Sigmoid colon (tissue), 6 donors: ENCODE measurements at regions not wholly inside any gene's neighbourhood (a gene's known extent, or its start where the extent isn't known, plus 50 kb on each side); places are given as distances from the start of the nearest gene placed in this dataset.
"Not testable (repeated sequence)": the region's sequence is repeated elsewhere in the genome, so short reads cannot be mapped to it uniquely, and the experiment has no call there.

ENCODE experiments used
- DNase-seq: peaks from one replicate; pipeline ENCODE4 v3.0.0-alpha.2; 2019
- H3K27ac ChIP-seq, 4 donors: fragments of 200-600 bp; sonication (generic); one replicate each; pipeline ENCODE4 v1.5.1; 2016 to 2019; ENCODE audit warnings: mild to moderate bottlenecking in 1 of 4
- H3K27me3 ChIP-seq, 3 donors: fragments of 200-600 bp; sonication (generic); one replicate each; pipeline ENCODE4 v1.5.1; 2019; ENCODE audit warnings: mild to moderate bottlenecking in 1 of 3
- H3K36me3 ChIP-seq, 4 donors: fragments of 200-600 bp; sonication (generic); one replicate each; pipeline ENCODE4 v1.5.1; 2016 to 2019
- H3K4me1 ChIP-seq, 4 donors: fragments of 200-600 bp; sonication (generic); one replicate each; pipeline ENCODE4 v1.5.1; 2017 to 2019
- H3K4me3 ChIP-seq, 4 donors: fragments of 200-600 bp; sonication (generic); one replicate each; pipeline ENCODE4 v1.5.1; 2017 to 2019; ENCODE audit warnings: mild to moderate bottlenecking in 2 of 4, moderate library complexity in 1 of 4
- H3K9me3 ChIP-seq, 4 donors: fragments of 200-600 bp in 3 of 4; sonication (generic) in 3 of 4; one replicate each; pipeline versions ENCODE4 v1.5.1 to v1.6.1; 2013 to 2019
- EP300 ChIP-seq, 4 donors: sonication (generic); formaldehyde crosslinking; IDR thresholded peaks; one replicate each; pipeline ENCODE4 v1.6.1; 2017; ENCODE audit warnings: antibody characterized with exemption in 4 of 4
- POLR2A ChIP-seq, 2 donors: fragments of 450-650 bp; IDR thresholded peaks; one replicate each; pipeline ENCODE4 v1.6.1; 2016; ENCODE audit warnings: antibody characterized with exemption in 2 of 2, mild to moderate bottlenecking in 2 of 2, moderate library complexity in 2 of 2
- POLR2AphosphoS5 ChIP-seq, 4 donors: sonication (generic); formaldehyde crosslinking; IDR thresholded peaks; one replicate each; pipeline ENCODE4 v1.6.1; 2017; ENCODE audit warnings: antibody characterized with exemption in 4 of 4
- WGBS, 2 donors: extraction: QIAGEN DNeasy Blood & Tissue Kit; methylation state at CpG; one replicate each; pipeline ENCODE4 v1.1.7; 2013; 5-methylcytosine and 5-hydroxymethylcytosine counted together
- intact Hi-C: fragments of 100-400 bp; cut with DNase I; formaldehyde crosslinking; loops from one replicate; pipeline ENCODE4 v1.15.1; 2023
- TF ChIP-seq, protein P1 (sequence below), 4 experiments: fragments of 450-650 bp in 3 of 4; fragments of 200-600 bp in 1 of 4; IDR thresholded peaks; one replicate each; pipeline ENCODE4 v1.5.1; 2016 to 2019; ENCODE audit warnings: antibody characterized with exemption in 4 of 4, mild to moderate bottlenecking in 3 of 4, moderate library complexity in 2 of 4
- donor health status: healthy with polysubstance abuse.
- donor health status: healthy.

DNA sequence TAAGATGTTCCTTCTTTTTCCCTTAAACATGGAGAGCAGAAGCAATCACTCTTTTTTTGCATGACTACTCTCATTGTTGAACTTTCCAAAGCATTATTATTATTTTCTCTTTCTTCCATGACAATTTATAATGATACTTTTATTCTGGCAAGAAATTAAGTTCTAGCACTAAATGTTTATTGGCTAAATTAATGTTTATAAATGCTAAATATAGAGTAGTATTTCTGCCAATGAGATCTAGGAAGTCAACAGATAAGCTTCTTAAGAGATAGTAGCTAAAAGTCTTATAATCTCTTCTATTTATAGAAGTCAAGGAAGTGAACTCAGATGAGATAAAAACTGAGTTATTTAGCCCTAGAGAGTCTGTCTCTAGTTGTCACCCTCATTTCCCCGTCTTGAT, 920.1 kb downstream of the KCNJ2 start:
- TF ChIP-seq POLR2AphosphoS5 (IDR thresholded peaks at IDR 0.05) (no peak), POLR2A (IDR thresholded peaks at IDR 0.05) (no peak), EP300 (IDR thresholded peaks at IDR 0.05) (no peak)
- TF ChIP-seq, protein P1, sequence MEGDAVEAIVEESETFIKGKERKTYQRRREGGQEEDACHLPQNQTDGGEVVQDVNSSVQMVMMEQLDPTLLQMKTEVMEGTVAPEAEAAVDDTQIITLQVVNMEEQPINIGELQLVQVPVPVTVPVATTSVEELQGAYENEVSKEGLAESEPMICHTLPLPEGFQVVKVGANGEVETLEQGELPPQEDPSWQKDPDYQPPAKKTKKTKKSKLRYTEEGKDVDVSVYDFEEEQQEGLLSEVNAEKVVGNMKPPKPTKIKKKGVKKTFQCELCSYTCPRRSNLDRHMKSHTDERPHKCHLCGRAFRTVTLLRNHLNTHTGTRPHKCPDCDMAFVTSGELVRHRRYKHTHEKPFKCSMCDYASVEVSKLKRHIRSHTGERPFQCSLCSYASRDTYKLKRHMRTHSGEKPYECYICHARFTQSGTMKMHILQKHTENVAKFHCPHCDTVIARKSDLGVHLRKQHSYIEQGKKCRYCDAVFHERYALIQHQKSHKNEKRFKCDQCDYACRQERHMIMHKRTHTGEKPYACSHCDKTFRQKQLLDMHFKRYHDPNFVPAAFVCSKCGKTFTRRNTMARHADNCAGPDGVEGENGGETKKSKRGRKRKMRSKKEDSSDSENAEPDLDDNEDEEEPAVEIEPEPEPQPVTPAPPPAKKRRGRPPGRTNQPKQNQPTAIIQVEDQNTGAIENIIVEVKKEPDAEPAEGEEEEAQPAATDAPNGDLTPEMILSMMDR (IDR thresholded peaks at IDR 0.05): no peak
- H3K9me3 ChIP-seq: no peaks in the 10 kb centered on the region
- no peak overlapping the region for H3K4me3 ChIP-seq
- H3K27me3 ChIP-seq: no peaks in the 10 kb centered on the region
- no peak overlapping the region for H3K27ac ChIP-seq
- no peaks in the 10 kb centered on the region for H3K4me1 ChIP-seq
- intact Hi-C loops: no loop called here
- no peak for DNase-seq
- no peaks in the 10 kb centered on the region for H3K36me3 ChIP-seq
- WGBS, 2 donors: 42 to 60% methylated on average over 1 of the region's 1 CpG

DNA sequence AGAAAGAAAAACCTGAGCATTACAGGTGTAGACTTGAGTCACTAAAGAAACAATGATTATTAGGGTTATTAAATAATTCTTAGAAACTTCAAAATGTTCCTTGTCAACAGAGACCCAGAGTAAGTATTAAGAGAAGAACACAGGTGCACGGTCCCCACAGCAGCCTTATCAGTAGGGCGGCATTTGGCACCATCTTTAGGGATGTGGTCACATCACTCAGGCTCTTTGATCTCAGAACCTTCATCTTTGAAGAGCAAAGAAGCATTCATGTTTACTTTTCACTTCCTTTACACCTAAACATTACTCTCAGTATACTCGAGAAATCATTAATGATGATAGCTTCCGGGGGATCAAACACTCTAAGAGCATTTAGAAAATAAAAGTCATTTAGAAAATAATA, 928.7 kb downstream of the KCNJ2 start:
- Histone ChIP-seq H3K27me3 (no peaks in the 10 kb centered on the region), H3K4me1 (peaks cover 0 to 8% (median 4%) of the 10 kb centered on the region in 4 donors), H3K9me3 (no peaks in the 10 kb centered on the region), H3K4me3 (no peak overlapping the region), H3K36me3 (no peaks in the 10 kb centered on the region), H3K27ac (no peak overlapping the region)
- 38 to 52% methylated on average over 4 of the region's 4 CpGs for WGBS, 2 donors
- no peak for TF ChIP-seq POLR2A (IDR thresholded peaks at IDR 0.05)
- no peak for TF ChIP-seq EP300 (IDR thresholded peaks at IDR 0.05)
- TF ChIP-seq, protein P1 (IDR thresholded peaks at IDR 0.05): no peak
- TF ChIP-seq POLR2AphosphoS5 (IDR thresholded peaks at IDR 0.05): no peak
- DNase-seq: no peak
- intact Hi-C loops: no loop called here

DNA sequence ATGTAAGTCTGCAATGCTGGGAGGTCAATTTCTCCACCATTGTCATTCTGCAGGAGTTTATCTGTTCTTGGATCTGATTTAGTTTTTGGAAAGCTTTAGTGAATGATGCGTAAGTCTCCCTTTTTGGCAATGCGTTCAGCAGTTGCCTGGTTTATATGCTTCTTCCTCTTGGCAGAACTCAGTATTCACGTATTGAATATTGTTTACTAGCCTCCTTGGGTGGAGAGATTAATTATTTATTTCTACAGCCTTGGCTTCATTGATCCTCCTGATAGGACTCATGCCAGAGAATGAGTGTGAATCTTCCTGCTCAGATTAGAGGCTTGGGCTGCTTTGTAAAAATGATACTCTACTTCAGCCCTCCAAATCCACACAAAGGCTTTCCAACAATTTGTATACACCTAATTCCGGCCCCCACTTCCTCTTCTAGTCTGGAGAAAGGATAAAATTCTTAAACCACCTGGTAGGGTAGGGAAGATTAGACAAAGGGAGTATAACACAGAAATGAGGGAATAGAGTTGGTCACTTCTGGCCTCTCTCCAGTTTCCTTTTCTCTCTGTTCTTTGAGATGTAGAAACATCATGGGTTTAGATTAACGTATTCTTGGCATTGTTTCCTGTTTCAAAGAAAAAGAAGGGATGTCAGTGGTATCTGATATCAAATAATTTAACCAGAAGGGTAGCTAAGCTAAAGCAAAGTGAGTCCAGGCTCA, 929.8 kb downstream of the KCNJ2 start:
- no peak for DNase-seq
- TF ChIP-seq EP300 (IDR thresholded peaks at IDR 0.05) (no peak), POLR2AphosphoS5 (IDR thresholded peaks at IDR 0.05) (no peak), POLR2A (IDR thresholded peaks at IDR 0.05) (no peak)
- TF ChIP-seq, protein P1 (IDR thresholded peaks at IDR 0.05): no peak
- intact Hi-C loops: no loop called here
- Histone ChIP-seq H3K27me3 (no peaks in the 10 kb centered on the region), H3K4me1 (peaks cover 0 to 8% (median 4%) of the 10 kb centered on the region in 4 donors), H3K9me3 (no peaks in the 10 kb centered on the region), H3K4me3 (no peak overlapping the region), H3K36me3 (no peaks in the 10 kb centered on the region), H3K27ac (no peak overlapping the region)
- 39 to 57% methylated on average over 5 of the region's 5 CpGs for WGBS, 2 donors

DNA sequence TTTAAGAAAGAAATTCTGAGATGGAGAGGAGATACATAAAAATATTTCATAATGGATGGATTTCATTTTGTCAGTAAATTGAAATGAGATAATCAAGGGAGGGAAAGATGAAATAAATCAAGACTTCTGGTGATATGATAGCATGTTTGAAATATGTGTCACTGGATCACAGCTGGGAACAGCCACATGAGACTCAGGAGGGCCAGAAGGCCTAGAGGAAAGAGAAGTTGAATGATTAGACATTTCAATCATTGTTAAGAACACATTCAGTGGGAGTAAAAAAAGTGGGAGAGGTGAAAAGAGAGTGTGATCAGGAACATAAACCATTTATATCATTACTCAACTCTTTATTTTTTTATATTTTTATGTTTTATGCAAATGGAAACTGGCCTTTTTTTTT, 933.4 kb downstream of the KCNJ2 start:
- H3K27me3 ChIP-seq: no peaks in the 10 kb centered on the region
- H3K4me3 ChIP-seq: no peak overlapping the region
- TF ChIP-seq POLR2AphosphoS5 (IDR thresholded peaks at IDR 0.05) (no peak), EP300 (IDR thresholded peaks at IDR 0.05) (no peak), POLR2A (IDR thresholded peaks at IDR 0.05) (no peak)
- TF ChIP-seq, protein P1 (IDR thresholded peaks at IDR 0.05): no peak
- H3K27ac ChIP-seq: no peak overlapping the region
- no peaks in the 10 kb centered on the region for H3K9me3 ChIP-seq
- H3K4me1 ChIP-seq: peaks cover 0 to 8% (median 4%) of the 10 kb centered on the region in 4 donors
- no peak for DNase-seq
- intact Hi-C loops: no loop called here
- H3K36me3 ChIP-seq: no peaks in the 10 kb centered on the region

DNA sequence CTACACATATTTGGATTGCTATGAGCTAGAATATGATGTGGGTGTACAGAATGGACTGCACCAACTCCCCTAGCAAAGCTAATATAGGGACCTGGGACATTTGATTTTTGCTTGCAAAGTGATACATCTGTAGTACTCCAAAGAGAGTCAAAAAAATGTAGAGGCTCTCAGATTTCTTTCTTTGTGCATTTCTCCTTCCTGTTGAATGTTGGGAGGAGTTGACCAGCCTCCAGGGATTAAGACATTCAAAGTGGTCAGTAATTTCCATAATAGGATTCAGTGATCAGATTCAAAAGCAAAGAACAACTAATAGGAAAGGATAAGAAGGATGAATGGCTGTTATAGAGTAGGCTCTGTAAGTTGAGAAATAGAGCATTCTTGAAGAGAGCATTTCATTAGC, 934.9 kb downstream of the KCNJ2 start:
- Histone ChIP-seq H3K4me3 (no peak overlapping the region), H3K36me3 (no peaks in the 10 kb centered on the region), H3K27ac (no peak overlapping the region), H3K27me3 (no peaks in the 10 kb centered on the region), H3K9me3 (no peaks in the 10 kb centered on the region), H3K4me1 (peaks cover 0 to 3% (median 1%) of the 10 kb centered on the region in 4 donors)
- intact Hi-C loops: no loop called here
- no peak for DNase-seq
- TF ChIP-seq, protein P1 (IDR thresholded peaks at IDR 0.05): no peak

DNA sequence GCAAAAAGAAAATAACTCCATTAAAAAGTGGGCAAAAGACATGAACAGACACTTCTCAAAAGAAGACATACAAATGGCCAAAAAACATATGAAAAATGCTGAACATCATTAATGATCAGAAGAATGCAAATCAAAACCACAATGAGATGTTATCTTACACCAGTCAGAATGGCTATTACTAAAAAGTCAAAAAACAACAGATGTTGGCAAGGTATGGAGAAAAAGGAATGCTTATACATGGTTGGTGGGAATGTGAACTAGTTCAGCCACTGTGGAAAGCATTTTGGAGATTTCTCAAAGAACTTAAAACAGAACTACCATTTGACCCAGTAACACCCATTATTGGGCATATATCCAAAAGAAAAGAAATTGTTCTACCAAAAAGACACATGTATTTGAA, 936.7 kb downstream of the KCNJ2 start:
- H3K4me3 ChIP-seq, H3K4me1 ChIP-seq, H3K27me3 ChIP-seq, H3K9me3 ChIP-seq, DNase-seq, H3K36me3 ChIP-seq, H3K27ac ChIP-seq, intact Hi-C loops: not testable (repeated sequence)
